ENCODE measurements at regions not wholly inside any gene's neighbourhood (a gene's known extent, or its start where the extent isn't known, plus 50 kb on each side); places are given as distances from the start of the nearest gene placed in this dataset.

DNA sequence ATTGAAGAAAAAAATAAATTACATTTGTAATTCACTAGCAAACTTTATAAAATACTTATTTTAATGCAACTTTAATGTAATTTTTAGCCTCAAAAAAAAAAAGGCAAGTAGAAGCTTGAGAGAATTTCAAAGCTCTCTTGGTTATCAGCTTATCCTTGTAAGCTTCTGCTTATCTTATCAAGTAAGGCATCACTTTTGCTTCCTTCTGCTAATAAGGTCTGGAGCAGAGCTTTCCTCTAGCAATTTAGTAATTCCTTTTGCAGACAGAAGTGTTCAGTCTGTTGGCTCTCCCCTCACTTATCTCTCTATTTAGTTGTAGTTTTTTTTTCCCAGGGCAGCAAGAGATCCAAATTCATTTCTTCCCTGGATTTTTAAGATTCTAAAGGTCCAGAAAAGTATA lies 525.0 kb downstream of the ISL1 start:
- no peak for DNase-seq (ENCODE audit: low read depth)

DNA sequence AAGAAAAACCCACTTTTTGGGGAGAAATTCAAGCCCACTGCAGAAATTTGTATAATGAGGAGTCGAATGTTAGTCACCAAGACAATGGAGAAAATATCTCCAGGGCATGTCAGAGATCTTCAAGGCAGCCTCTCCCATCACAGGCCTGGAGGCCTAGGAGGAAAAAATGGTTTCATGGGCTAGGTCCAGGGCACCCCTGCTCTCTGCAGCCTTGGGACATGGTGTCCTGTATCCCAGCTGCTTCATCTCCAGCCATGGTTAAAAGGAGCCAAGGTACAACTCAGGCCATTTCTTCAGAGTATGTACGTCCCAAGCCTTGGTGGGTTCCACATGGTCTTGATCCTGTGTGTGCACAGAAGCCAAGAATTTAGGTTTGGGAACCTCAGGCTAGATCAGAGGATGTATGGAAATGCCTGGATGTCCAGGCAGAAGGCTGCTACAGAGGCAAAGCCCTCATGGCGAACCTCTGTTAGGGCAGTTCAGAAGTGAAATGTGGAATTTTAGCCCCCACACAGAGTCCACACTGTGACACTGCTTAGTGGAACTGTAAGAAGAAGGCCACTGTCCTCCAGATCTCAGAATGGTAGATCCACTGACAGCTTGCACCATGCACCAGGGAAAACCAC lies 561.4 kb downstream of the ISL1 start:
- no peak for DNase-seq (ENCODE audit: low read depth)

- DNase-seq (ENCODE audit: low read depth) = no peak
Measured at GRCh38 chr5:51958473-51958872, 575.2 kb downstream of the ISL1 start.

DNA sequence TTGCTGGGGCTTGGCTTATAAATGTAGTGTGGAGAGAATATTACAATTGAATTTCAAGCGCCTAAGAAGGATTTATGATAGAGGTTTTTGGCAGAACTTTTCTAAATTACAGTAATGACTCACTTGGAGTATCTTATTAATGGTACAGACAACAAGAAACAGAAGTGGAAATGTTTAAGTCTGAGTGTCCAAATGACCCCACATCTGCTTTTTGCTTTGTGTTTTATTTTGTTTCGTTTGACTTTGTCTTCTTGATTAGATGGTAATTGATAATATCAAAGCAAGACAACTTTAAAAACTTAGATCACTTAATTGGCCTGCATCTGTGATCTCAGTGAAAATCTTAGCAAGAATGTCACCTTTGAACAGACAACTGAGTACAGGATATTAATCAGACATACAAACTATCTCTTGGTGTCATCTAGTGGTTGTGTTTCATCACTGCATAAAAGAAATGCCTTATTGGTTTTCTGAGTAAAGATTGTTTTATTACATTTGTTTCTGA lies 577.4 kb downstream of the ISL1 start:
- peak; percentile 4 for DNase-seq (ENCODE audit: low read depth)

- no peak for DNase-seq (ENCODE audit: low read depth)
Measured at GRCh38 chr5:51961154-51961562, 577.9 kb downstream of the ISL1 start.

GRCh38 chr5:51968756-51969155 lies 585.5 kb downstream of the ISL1 start:
- no peak for DNase-seq (ENCODE audit: low read depth)

GRCh38 chr5:51974834-51975233 lies 591.6 kb downstream of the ISL1 start:
- no peak for DNase-seq (ENCODE audit: low read depth)

- no peak for DNase-seq (ENCODE audit: low read depth)
Measured at GRCh38 chr5:51977014-51977413, 593.8 kb downstream of the ISL1 start.

DNA sequence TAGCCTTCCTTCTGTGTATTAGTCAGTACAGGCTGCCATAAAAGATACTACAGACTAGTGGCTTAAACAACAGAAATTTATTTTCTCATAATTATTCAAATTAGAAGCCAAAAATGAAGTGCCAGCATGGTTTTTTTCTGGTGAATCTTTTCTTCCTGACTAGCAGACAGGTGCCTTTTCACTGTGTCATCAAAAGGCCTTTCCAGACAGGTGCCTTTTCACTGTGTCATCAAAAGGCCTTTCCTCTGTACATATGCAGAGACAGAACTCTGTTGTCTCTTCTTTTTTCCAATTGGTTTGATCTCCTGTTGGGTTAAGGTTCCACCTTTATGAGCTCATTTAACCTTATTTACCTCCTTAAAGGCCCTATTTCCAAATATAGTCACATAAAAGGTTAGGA lies 599.9 kb downstream of the ISL1 start:
- DNase-seq (ENCODE audit: low read depth) = no peak

- DNase-seq (ENCODE audit: low read depth) = no peak
Measured at GRCh38 chr5:51986733-51987132, 603.5 kb downstream of the ISL1 start.

GRCh38 chr5:51987239-51987638 lies 604.0 kb downstream of the ISL1 start:
- no peak for DNase-seq (ENCODE audit: low read depth)

DNA sequence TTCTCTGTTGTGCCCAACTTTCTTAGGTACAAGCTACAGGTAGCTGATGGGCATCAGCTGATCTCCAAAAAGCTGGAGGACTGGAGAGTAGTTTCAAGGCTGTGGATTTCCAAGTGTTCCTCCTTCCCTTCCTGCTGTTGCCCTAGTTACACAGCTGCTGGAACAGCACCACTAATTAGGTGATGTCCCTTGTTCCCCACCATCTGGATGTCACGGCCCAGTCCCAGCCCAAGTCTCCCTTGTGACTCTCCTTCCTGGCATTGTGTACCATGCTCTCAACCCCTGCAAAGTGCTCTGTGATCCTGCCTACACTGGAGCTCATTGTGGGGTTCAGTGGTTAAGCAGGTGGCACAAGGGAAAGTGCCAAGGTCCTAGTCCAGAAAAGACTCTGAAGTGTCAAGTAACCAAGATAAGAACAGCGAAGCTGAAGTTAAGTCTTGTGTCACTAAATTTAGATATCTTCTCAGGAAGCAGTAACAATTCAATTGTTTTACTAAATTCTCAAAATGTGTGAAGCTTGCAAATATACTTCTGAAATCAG lies 604.5 kb downstream of the ISL1 start:
- DNase-seq (ENCODE audit: low read depth) = no peak

GRCh38 chr5:51988634-51989033 lies 605.4 kb downstream of the ISL1 start:
- no peak for DNase-seq (ENCODE audit: low read depth)

- DNase-seq (ENCODE audit: low read depth) = no peak
Measured at GRCh38 chr5:51990241-51990640, 607.0 kb downstream of the ISL1 start.

DNA sequence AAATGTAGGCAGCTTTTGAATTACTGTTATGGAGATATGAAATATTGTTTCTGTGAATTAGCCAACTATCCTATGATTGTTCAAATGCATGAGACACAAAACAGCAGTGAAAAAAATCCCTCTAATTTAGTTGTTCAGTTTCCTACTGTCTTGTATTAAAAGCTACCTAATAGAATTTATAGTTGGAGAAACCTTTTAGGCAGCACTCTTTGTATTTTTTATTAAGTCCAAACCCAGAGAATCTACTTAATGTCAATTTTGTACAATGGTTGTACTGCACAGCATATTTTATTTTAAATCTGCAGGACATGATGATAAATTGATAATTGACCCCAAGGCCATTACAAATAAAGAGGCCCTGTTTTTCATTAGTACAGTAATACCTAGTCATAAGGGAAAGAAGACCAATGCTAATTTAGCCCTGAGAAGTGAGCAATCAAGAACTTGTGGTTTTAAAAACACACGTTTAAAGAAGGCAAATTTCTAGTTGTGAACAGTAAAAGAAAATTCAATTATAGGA lies 607.5 kb downstream of the ISL1 start:
- no peak for DNase-seq (ENCODE audit: low read depth)

- no peak for DNase-seq (ENCODE audit: low read depth)
Measured at GRCh38 chr5:51991940-51992339, 608.7 kb downstream of the ISL1 start.

DNA sequence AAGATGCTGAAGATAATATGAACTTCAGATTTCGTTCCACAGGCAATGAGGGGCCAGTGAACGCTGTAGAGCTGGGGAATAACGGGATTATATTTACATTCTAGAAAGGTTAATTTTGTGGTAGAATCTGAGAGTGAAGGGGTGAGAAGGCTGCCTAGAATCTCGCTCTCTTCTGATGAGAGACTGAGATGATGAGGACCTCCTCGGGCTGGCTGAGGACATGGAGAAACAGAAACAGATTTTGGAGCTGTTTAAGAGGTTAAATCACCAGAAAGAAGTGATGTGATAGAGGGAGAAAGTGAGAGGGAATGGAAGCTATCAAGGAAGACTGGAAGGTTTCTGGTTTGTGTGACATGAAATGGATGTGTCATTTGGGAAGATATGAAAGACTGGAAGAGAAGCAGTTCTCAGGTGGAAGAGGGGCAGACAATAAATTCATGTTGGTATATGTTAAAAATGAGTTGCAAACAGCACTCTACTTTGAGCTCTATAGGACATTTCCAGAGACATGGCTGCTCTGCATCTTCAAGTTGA lies 612.6 kb downstream of the ISL1 start:
- no peak for DNase-seq (ENCODE audit: low read depth)

DNA sequence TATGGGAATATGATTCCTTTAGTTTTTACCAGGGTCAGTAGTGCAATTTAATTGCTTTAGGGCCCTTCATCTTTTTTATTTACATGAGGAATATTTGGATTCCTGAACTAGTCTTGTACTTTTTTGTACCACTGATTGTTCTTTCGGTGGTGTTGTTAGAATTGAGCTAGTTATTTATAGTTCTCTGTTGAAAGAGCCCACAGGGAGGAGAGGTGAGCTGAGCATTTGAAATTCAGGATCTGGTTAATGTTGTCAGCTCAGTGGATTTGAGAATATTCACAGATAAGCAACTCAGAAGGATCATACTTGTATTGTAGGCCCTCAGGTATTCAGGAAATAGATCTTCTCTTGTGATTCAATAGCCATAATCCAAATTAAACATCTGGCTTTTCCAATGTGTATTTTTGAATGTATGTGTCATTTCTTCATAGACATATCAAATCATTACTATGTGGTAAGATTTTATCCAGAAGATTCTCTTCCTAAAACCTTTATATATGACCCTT lies 613.2 kb downstream of the ISL1 start:
- DNase-seq (ENCODE audit: low read depth) = no peak

GRCh38 chr5:51997500-51997899 lies 614.3 kb downstream of the ISL1 start:
- DNase-seq (ENCODE audit: low read depth) = no peak

DNA sequence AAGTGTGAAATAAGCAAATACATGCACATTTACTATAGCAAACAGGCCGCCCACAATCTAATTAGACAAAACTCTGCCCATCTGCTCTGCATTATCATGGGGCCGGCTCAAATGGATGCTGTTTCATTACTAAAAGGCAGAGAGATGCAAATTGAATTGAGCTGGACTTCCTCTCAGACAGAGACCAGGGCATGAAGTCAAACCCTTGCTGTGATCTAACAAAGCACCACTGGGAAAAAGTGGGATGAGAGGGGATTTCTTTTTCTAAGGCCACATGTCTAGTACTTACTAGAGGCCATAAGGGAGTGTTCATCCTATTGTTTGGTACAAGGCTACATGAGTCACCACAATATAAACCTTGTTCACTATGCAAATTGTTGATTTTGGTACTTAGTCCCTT lies 614.7 kb downstream of the ISL1 start:
- no peak for DNase-seq (ENCODE audit: low read depth)

DNA sequence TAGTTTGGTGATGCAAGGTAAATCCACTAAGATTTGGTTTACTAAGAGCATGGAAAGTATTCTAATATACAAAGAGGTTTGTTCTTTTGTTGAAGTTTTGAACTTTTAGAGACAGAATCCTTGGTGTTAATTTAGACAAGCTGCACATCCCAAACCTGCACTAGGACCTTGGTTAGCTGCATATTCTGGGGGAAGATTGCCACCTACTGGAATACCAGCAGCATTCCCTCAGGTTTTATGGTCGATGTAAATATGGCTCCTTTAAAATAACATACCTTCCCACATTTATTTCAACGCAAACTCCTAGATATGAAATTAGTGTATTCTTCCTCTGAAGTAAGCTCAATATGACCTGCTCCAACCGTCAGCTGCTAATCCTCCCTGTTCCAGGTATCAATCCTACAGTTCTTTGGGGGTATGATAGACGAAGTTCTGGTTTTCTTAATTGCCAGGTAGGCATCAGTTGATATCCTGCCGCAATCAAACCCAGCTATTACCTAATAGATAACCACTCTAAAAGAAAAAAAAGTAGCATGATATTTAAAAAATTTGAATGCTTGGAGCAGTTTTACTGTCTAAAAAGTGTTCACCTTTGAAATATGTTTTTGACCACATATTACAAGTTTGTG lies 624.1 kb downstream of the ISL1 start:
- DNase-seq (ENCODE audit: low read depth) = peak; percentile 28

GRCh38 chr5:52010454-52010853 lies 627.2 kb downstream of the ISL1 start:
- DNase-seq (ENCODE audit: low read depth) = no peak

GRCh38 chr5:52013523-52013922 lies 630.3 kb downstream of the ISL1 start:
- no peak for DNase-seq (ENCODE audit: low read depth)
